Adrenal gland (tissue), 9 donors: ENCODE measurements at regions not wholly inside any gene's neighbourhood (a gene's known extent, or its start where the extent isn't known, plus 50 kb on each side); places are given as distances from the start of the nearest gene placed in this dataset.

Experiments
- DNase-seq, 7 donors: peaks; one replicate each; pipeline ENCODE4 v3.0.0-alpha.2; 2019 to 2020
- H3K27ac ChIP-seq, 5 donors: fragments of 200-600 bp; sonication (generic) in 4 of 5; 1 replicate in 3 of 5; 2 replicates in 2 of 5; pipeline versions ENCODE4 v1.5.1 to v1.8.0; 2016 to 2020; ENCODE audit warnings: mild to moderate bottlenecking in 1 of 5
- H3K27me3 ChIP-seq: fragments of 200-600 bp; 2 replicates; pipeline ENCODE4 v1.8.0; 2021
- H3K36me3 ChIP-seq, 2 donors: fragments of 200-600 bp; replicated peaks in 1 of 2; 1 replicate in 1 of 2; 2 replicates in 1 of 2; pipeline versions ENCODE4 v1.5.1 to v1.8.0; 2018 to 2022
- H3K4me1 ChIP-seq, 2 donors: fragments of 200-600 bp; replicated peaks in 1 of 2; 1 replicate in 1 of 2; 2 replicates in 1 of 2; pipeline versions ENCODE4 v1.5.1 to v1.8.0; 2018 to 2021
- H3K4me3 ChIP-seq, 4 donors: fragments of 200-600 bp; sonication (generic) in 3 of 4; one replicate each; pipeline ENCODE4 v1.5.1; 2016 to 2018
- H3K9me3 ChIP-seq, 3 donors: fragments of 200-600 bp; sonication (generic) in 1 of 3; replicated peaks in 1 of 3; 1 replicate in 2 of 3; 2 replicates in 1 of 3; pipeline versions ENCODE4 v1.5.1 to v1.8.0; 2016 to 2021
- CTCF ChIP-seq, 6 experiments: fragments of 450-650 bp in 4 of 6; fragments of 200-600 bp in 2 of 6; sonication (generic) in 1 of 6; IDR thresholded peaks; 1 replicate in 5 of 6; 2 replicates in 1 of 6; pipeline versions ENCODE4 v1.5.1 to v1.8.0; 2016 to 2021; ENCODE audit warnings: antibody characterized with exemption in 6 of 6, mild to moderate bottlenecking in 2 of 6, moderate library complexity in 1 of 6
- POLR2A ChIP-seq, 2 donors: fragments of 450-650 bp; IDR thresholded peaks; one replicate each; pipeline ENCODE4 v1.6.1; 2017; ENCODE audit warnings: antibody characterized with exemption in 2 of 2, mild to moderate bottlenecking in 2 of 2, moderate library complexity in 1 of 2
- WGBS, 4 donors: extraction: QIAGEN DNeasy Blood & Tissue Kit in 2 of 4; methylation state at CpG; one replicate each; pipeline versions ENCODE4 v1.1.5 to v1.1.7; 2013 to 2017; 5-methylcytosine and 5-hydroxymethylcytosine counted together
- intact Hi-C, 2 donors: fragments of 100-400 bp; cut with DNase I; formaldehyde crosslinking; loops; one replicate each; pipeline versions ENCODE4 v1.14.1 to v1.15.0; 2022 to 2023
- donor health status: healthy with polysubstance abuse.
- donor health status: Bipolar disorder and iron deficiency.
- donor health status: DM: yes; HTN: yes; CAD: no.
- donor health status: DM: no; HTN: no; CAD: no.
- donor health status: DM: no; HTN: no; CAD: no.

DNA sequence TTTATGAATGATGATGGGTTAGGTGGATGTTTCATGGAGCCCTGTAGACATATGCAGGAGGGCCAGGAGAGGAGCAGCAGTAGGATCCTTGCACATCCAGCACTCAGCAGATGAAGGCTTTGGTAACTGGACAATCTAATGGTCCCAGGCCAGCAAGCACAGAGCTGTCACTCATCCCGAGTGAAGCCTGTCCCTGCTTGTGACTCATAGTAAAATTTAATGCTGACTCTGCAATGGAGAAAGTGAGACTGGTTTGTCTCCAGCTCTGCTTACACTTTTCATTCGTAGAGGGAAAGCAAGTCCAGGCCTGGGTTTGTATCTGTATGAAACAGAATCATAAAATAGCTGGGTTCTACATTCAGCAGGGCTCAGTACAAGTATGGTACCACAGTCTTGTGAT is 131.7 kb downstream of the DTWD1 start:
- H3K4me1 ChIP-seq, result no peaks in the 10 kb centered on the region
- no peak for DNase-seq
- no peak overlapping the region for H3K27ac ChIP-seq
- no peaks in the 10 kb centered on the region for H3K36me3 ChIP-seq
- WGBS, 4 donors, result 55 to 86% (median 65%) methylated on average over 2 of the region's 2 CpGs
- H3K27me3 ChIP-seq, result no peaks in the 10 kb centered on the region
- TF ChIP-seq POLR2A (IDR thresholded peaks at IDR 0.05), result no peak
- no peak for TF ChIP-seq CTCF (IDR thresholded peaks at IDR 0.05)
- intact Hi-C loops, result no loop called here
- no peaks in the 10 kb centered on the region for H3K9me3 ChIP-seq
- no peak overlapping the region for H3K4me3 ChIP-seq

- Histone ChIP-seq H3K27me3 (no peaks in the 10 kb centered on the region), H3K36me3 (no peaks in the 10 kb centered on the region), H3K9me3 (peaks cover 4 to 13% (median 5%) of the 10 kb centered on the region in 3 donors), H3K27ac (no peak overlapping the region), H3K4me1 (no peaks in the 10 kb centered on the region), H3K4me3 (no peak overlapping the region)
- TF ChIP-seq POLR2A (IDR thresholded peaks at IDR 0.05), result no peak
- no peak for TF ChIP-seq CTCF (IDR thresholded peaks at IDR 0.05)
- WGBS, 4 donors, result 60 to 68% (median 64%) methylated on average over 1 of the region's 1 CpG
- intact Hi-C loops, result no loop called here
- no peak for DNase-seq
These were observed 137.6 kb downstream of the DTWD1 start for GRCh38 chr15:49758456-49758855.

DNA sequence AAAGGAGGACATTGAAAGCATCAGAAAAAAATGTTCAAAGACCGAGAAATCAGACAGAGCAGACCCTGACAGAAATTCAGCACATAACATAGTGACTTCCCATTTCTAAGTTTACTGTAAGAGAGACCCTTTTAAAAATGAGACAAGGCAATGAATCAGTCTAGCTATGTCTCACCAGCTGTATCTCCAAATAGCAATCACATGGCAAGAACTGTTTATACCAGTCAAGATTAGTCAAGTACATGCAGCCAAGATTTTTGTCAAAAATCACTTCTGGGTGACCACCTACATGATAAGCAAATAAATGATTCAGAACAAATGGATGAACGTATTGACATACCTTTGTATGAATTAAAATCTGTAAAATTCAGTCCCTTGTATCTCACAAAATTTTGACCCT is 138.0 kb downstream of the DTWD1 start:
- Histone ChIP-seq H3K4me3 (no peak overlapping the region), H3K27me3 (no peaks in the 10 kb centered on the region), H3K27ac (no peak overlapping the region), H3K36me3 (no peaks in the 10 kb centered on the region), H3K9me3 (peaks cover 4 to 13% (median 5%) of the 10 kb centered on the region in 3 donors), H3K4me1 (no peaks in the 10 kb centered on the region)
- TF ChIP-seq POLR2A (IDR thresholded peaks at IDR 0.05) (no peak), CTCF (IDR thresholded peaks at IDR 0.05) (no peak)
- WGBS, 4 donors, result 56 to 67% (median 61%) methylated on average over 2 of the region's 2 CpGs
- intact Hi-C loops, result no loop called here
- no peak for DNase-seq

DNA sequence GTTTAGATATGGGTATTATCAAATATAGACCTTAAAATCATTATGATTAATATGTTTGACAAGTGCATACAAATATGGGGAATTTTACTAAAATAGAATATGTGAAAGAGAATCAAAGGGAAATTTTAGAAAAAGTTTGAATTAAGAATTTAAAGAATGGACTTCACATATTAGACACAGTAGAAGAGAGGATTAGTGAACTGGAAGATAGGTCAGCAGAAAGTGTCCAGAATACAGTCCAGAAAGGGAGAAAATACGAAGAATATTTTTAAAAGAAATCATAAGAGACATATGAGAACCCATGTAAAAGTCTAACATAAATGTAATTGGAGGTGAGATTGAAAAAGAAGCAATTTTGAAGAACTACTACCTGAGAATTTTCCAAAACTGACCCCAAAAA is 139.9 kb downstream of the DTWD1 start:
- Histone ChIP-seq H3K4me3 (no peak overlapping the region), H3K27ac (no peak overlapping the region), H3K36me3 (no peaks in the 10 kb centered on the region), H3K4me1 (no peaks in the 10 kb centered on the region), H3K9me3 (peaks cover 4 to 20% (median 16%) of the 10 kb centered on the region in 3 donors), H3K27me3 (no peaks in the 10 kb centered on the region)
- 79 to 92% (median 80%) methylated on average over 1 of the region's 1 CpG for WGBS, 4 donors
- TF ChIP-seq POLR2A (IDR thresholded peaks at IDR 0.05) (no peak), CTCF (IDR thresholded peaks at IDR 0.05) (no peak)
- DNase-seq, result no peak
- intact Hi-C loops, result no loop called here
